ENCODE measurements at regions not wholly inside any gene's neighbourhood (a gene's known extent, or its start where the extent isn't known, plus 50 kb on each side); places are given as distances from the start of the nearest gene placed in this dataset.
"Not testable (repeated sequence)": the region's sequence is repeated elsewhere in the genome, so short reads cannot be mapped to it uniquely, and the experiment has no call there.

- DNase-seq, result no peak
Observed at GRCh38 chr9:28378231-28378630, 805.0 kb upstream of the C9orf72 start.

- DNase-seq, result no peak
Observed at GRCh38 chr9:28379082-28379481, 805.8 kb upstream of the C9orf72 start.

- no peak for DNase-seq
Observed at GRCh38 chr9:28389411-28389810, 816.1 kb upstream of the C9orf72 start.

- DNase-seq, result no peak
Observed at GRCh38 chr9:28394774-28395173, 821.5 kb upstream of the C9orf72 start.

GRCh38 chr9:28396058-28396457, 822.8 kb upstream of the C9orf72 start:
- DNase-seq, result no peak

GRCh38 chr9:28407351-28407750, 834.1 kb upstream of the C9orf72 start:
- no peak for DNase-seq

GRCh38 chr9:28409919-28410318, 836.6 kb upstream of the C9orf72 start:
- DNase-seq, result no peak

GRCh38 chr9:28410411-28410810, 837.1 kb upstream of the C9orf72 start:
- DNase-seq, result no peak

- no peak for DNase-seq
Observed at GRCh38 chr9:28413471-28413870, 840.2 kb upstream of the C9orf72 start.

- DNase-seq, result no peak
Observed at GRCh38 chr9:28423255-28423654, 850.0 kb upstream of the C9orf72 start.

GRCh38 chr9:28435456-28435855, 862.2 kb upstream of the C9orf72 start:
- no peak for DNase-seq

- no peak for DNase-seq
Observed at GRCh38 chr9:28439688-28440087, 866.4 kb upstream of the C9orf72 start.

GRCh38 chr9:28443461-28443860, 870.2 kb upstream of the C9orf72 start:
- no peak for DNase-seq

GRCh38 chr9:28444637-28445036, 871.4 kb upstream of the C9orf72 start:
- no peak for DNase-seq

GRCh38 chr9:28445211-28445610, 871.9 kb upstream of the C9orf72 start:
- DNase-seq, result no peak

- no peak for DNase-seq
Observed at GRCh38 chr9:28453918-28454317, 880.6 kb upstream of the C9orf72 start.

GRCh38 chr9:28456861-28457260, 883.6 kb upstream of the C9orf72 start:
- no peak for DNase-seq

GRCh38 chr9:28464481-28465216, 891.4 kb upstream of the C9orf72 start:
- DNase-seq, result peak; percentile 3

- no peak for DNase-seq
Observed at GRCh38 chr9:28471261-28471660, 898.0 kb upstream of the C9orf72 start.

GRCh38 chr9:28487561-28487960, 914.3 kb upstream of the C9orf72 start:
- DNase-seq, result no peak

GRCh38 chr9:28491121-28491520, 917.8 kb upstream of the C9orf72 start:
- no peak for DNase-seq

- not testable (repeated sequence) for DNase-seq
Observed at GRCh38 chr9:28498168-28498567, 924.9 kb upstream of the C9orf72 start.

GRCh38 chr9:28502189-28502588, 928.9 kb upstream of the C9orf72 start:
- DNase-seq, result no peak

- DNase-seq, result no peak
Observed at GRCh38 chr9:28502741-28503140, 929.5 kb upstream of the C9orf72 start.

GRCh38 chr9:28503573-28503972, 930.3 kb upstream of the C9orf72 start:
- no peak for DNase-seq

All from NCI-H1105 (cell line).